ENCODE measurements at regions not wholly inside any gene's neighbourhood (a gene's known extent, or its start where the extent isn't known, plus 50 kb on each side); places are given as distances from the start of the nearest gene placed in this dataset.

DNA sequence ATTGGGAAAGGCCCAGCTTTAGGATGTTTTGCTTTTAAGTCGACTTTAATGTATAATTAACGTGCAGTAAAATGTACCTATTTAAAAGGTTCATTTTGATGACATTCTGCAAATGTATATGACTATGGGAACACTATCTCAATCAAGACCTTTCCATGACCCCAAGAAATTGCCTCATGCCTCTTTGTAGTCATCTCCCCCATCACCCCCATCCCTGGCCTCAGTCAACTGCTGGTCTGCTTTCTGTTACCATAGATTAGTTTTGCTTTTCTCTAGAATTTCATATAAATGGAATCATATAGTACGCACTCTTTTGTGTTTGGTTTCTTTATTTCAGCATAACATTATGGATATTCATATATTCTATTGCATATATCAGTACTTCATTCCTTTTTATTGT lies 80.7 kb upstream of the C9orf72 start:
- no peak for TF ChIP-seq CTCF (IDR thresholded peaks at IDR 0.05; ENCODE audit: insufficient read depth, low read length, poor library complexity, severe bottlenecking)
- no peaks in the 10 kb centered on the region for H3K36me3 ChIP-seq (ENCODE audit: control insufficient read depth, insufficient read depth, low read length)
- H3K4me3 ChIP-seq (ENCODE audit: low read depth, low read length) = no peak overlapping the region
- DNase-seq (ENCODE audit: low read depth) = no peak
- H3K27me3 ChIP-seq (ENCODE audit: control insufficient read depth, insufficient read depth, low read length) = no peaks in the 10 kb centered on the region

GRCh38 chr9:27654629-27655285 lies 81.5 kb upstream of the C9orf72 start:
- no peak for DNase-seq (ENCODE audit: low read depth)
- Histone ChIP-seq H3K4me3 (ENCODE audit: low read depth, low read length) (no peak overlapping the region), H3K27me3 (ENCODE audit: control insufficient read depth, insufficient read depth, low read length) (no peaks in the 10 kb centered on the region), H3K36me3 (ENCODE audit: control insufficient read depth, insufficient read depth, low read length) (no peaks in the 10 kb centered on the region)
- no peak for TF ChIP-seq CTCF (IDR thresholded peaks at IDR 0.05; ENCODE audit: insufficient read depth, low read length, poor library complexity, severe bottlenecking)

GRCh38 chr9:27655441-27655840 lies 82.2 kb upstream of the C9orf72 start:
- no peaks in the 10 kb centered on the region for H3K36me3 ChIP-seq (ENCODE audit: control insufficient read depth, insufficient read depth, low read length)

DNA sequence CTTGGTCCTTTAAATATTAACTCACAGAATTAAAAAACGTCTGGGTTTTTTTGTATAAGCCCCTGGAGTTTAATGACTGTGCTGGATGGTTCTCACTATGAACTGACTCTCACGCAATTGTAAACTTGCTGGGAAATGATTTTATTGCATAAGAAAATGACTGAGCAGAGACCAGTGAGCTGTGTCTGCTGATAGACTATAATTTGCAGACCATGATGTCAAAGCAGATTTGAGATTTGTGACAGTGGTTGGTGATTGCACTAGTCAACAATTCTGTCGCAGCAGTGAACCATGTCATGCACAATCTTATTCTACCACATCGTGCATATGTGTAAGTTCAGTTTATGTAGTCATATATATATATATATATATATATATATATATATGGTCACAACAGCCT lies 85.7 kb upstream of the C9orf72 start:
- Histone ChIP-seq H3K27me3 (ENCODE audit: control insufficient read depth, insufficient read depth, low read length) (no peaks in the 10 kb centered on the region), H3K4me3 (ENCODE audit: low read depth, low read length) (no peak overlapping the region), H3K36me3 (ENCODE audit: control insufficient read depth, insufficient read depth, low read length) (no peaks in the 10 kb centered on the region)
- DNase-seq (ENCODE audit: low read depth) = no peak
- TF ChIP-seq CTCF (IDR thresholded peaks at IDR 0.05; ENCODE audit: insufficient read depth, low read length, poor library complexity, severe bottlenecking) = no peak

More at GRCh38 chr9:27655441-27655840, 82.2 kb upstream of the C9orf72 start:
- Histone ChIP-seq H3K4me3 (ENCODE audit: low read depth, low read length) (no peak overlapping the region), H3K27me3 (ENCODE audit: control insufficient read depth, insufficient read depth, low read length) (no peaks in the 10 kb centered on the region)
- TF ChIP-seq CTCF (IDR thresholded peaks at IDR 0.05; ENCODE audit: insufficient read depth, low read length, poor library complexity, severe bottlenecking) = no peak
- no peak for DNase-seq (ENCODE audit: low read depth)

GRCh38 chr9:27659571-27659970 lies 86.3 kb upstream of the C9orf72 start:
- Histone ChIP-seq H3K27me3 (ENCODE audit: control insufficient read depth, insufficient read depth, low read length) (no peaks in the 10 kb centered on the region), H3K36me3 (ENCODE audit: control insufficient read depth, insufficient read depth, low read length) (no peaks in the 10 kb centered on the region), H3K4me3 (ENCODE audit: low read depth, low read length) (no peak overlapping the region)
- TF ChIP-seq CTCF (IDR thresholded peaks at IDR 0.05; ENCODE audit: insufficient read depth, low read length, poor library complexity, severe bottlenecking) = no peak
- DNase-seq (ENCODE audit: low read depth) = no peak

DNA sequence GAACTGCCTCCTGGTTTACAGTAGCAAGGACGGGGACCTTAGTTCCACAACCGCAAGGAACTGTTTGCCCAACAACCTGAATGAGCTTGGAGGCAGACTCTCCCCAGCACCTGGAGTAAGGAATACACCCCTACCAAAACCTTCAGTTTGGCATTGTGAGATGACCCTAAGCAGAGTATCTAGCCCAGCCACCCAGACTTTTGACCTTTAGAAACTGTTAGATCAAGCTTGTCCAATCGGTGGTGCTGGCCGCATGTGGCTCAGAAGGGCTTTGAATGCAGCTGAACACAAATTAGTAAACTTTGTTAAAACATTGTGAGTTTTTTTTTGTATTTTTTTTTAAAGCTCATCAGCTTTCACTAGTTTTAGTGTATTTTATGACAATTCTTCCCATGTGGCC lies 86.9 kb upstream of the C9orf72 start:
- no peak for TF ChIP-seq CTCF (IDR thresholded peaks at IDR 0.05; ENCODE audit: insufficient read depth, low read length, poor library complexity, severe bottlenecking)
- H3K36me3 ChIP-seq (ENCODE audit: control insufficient read depth, insufficient read depth, low read length) = no peaks in the 10 kb centered on the region
- H3K4me3 ChIP-seq (ENCODE audit: low read depth, low read length) = no peak overlapping the region
- no peak for DNase-seq (ENCODE audit: low read depth)
- H3K27me3 ChIP-seq (ENCODE audit: control insufficient read depth, insufficient read depth, low read length) = no peaks in the 10 kb centered on the region

All from kidney epithelial cell (primary cell).